Gastroesophageal sphincter (tissue), 3 donors: ENCODE measurements at regions not wholly inside any gene's neighbourhood (a gene's known extent, or its start where the extent isn't known, plus 50 kb on each side); places are given as distances from the start of the nearest gene placed in this dataset.

ENCODE experiments used
- CTCF ChIP-seq, 4 experiments: fragments of 200-600 bp in 2 of 4; fragments of 450-650 bp in 2 of 4; sonication (generic) in 1 of 4; IDR thresholded peaks; one replicate each; pipeline ENCODE4 v1.5.1; 2017 to 2019; ENCODE audit warnings: antibody characterized with exemption in 4 of 4, mild to moderate bottlenecking in 2 of 4, moderate library complexity in 2 of 4
- EP300 ChIP-seq: sonication (generic); formaldehyde crosslinking; IDR thresholded peaks from one replicate; pipeline ENCODE4 v1.6.1; 2017; ENCODE audit warnings: antibody characterized with exemption, mild to moderate bottlenecking
- POLR2A ChIP-seq, 2 donors: fragments of 450-650 bp; IDR thresholded peaks; one replicate each; pipeline ENCODE4 v1.6.1; 2017; ENCODE audit warnings: antibody characterized with exemption in 2 of 2, mild to moderate bottlenecking in 2 of 2, moderate library complexity in 1 of 2
- POLR2AphosphoS5 ChIP-seq: sonication (generic); formaldehyde crosslinking; IDR thresholded peaks from one replicate; pipeline ENCODE4 v1.6.1; 2017; ENCODE audit warnings: antibody characterized with exemption

DNA sequence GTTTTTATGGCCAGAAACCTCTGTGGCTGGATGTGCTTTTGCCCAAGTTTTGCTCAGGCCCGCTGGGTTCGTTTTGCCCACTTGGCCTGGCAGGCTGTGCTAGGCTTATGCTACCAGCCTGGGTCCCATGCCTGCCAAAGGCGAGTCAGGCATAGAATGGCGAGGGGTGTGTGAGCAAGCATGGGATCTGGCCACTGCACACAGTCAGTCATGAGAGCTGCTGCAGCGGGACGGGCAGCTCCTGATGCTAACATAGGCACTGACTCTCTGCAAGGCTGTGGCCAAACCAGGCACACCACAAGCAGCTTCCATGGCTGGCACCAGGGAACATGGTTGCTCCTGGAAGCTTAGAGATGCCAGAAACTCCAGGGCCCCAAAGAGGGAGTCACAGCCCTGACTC, 52.9 kb upstream of the PCDH15 start:
- no peak for TF ChIP-seq POLR2A (IDR thresholded peaks at IDR 0.05)
- no peak for TF ChIP-seq CTCF (IDR thresholded peaks at IDR 0.05)
- no peak for TF ChIP-seq EP300
- no peak for TF ChIP-seq POLR2AphosphoS5
